Neuronal stem cell (in vitro differentiated cells): ENCODE measurements at regions not wholly inside any gene's neighbourhood (a gene's known extent, or its start where the extent isn't known, plus 50 kb on each side); places are given as distances from the start of the nearest gene placed in this dataset.
A peak's percentile ranks its signal among the peaks of the same experiment; 100 is the strongest.

Experiments used
- DNase-seq: peaks from one replicate; pipeline ENCODE4 v3.0.0-alpha.2; 2013; ENCODE audit warnings: low spot score
- H2AFZ ChIP-seq: one replicate; pipeline ENCODE4 v1.6.1; 2013; ENCODE audit warnings: mild to moderate bottlenecking, low read length, inconsistent platforms
- H2AK5ac ChIP-seq: 2 replicates; pipeline ENCODE4 v1.6.1; 2013; ENCODE audit warnings: low read depth, mild to moderate bottlenecking, inconsistent platforms, low read length, moderate library complexity, mixed read lengths
- H2BK120ac ChIP-seq: 2 replicates; pipeline ENCODE4 v1.6.1; 2013; ENCODE audit warnings: low read depth, mild to moderate bottlenecking, inconsistent platforms, low read length, moderate library complexity, mixed read lengths
- H2BK12ac ChIP-seq: one replicate; pipeline ENCODE4 v1.6.1; 2013; ENCODE audit warnings: low read length, inconsistent platforms
- H2BK15ac ChIP-seq: 2 replicates; pipeline ENCODE4 v1.6.1; 2013; ENCODE audit warnings: mild to moderate bottlenecking, low read length, inconsistent platforms, mixed read lengths
- H2BK5ac ChIP-seq: one replicate; pipeline ENCODE4 v1.6.1; 2013; ENCODE audit warnings: inconsistent platforms, mild to moderate bottlenecking, low read length, moderate library complexity
- H3K14ac ChIP-seq: one replicate; pipeline ENCODE4 v1.6.1; 2013; ENCODE audit warnings: low read length, inconsistent platforms
- H3K18ac ChIP-seq: 2 replicates; pipeline ENCODE4 v1.6.1; 2013; ENCODE audit warnings: low read length, inconsistent platforms
- H3K23ac ChIP-seq: 2 replicates; pipeline ENCODE4 v1.6.1; 2013; ENCODE audit warnings: low read depth, mild to moderate bottlenecking, mixed read lengths, low read length, inconsistent platforms; ENCODE audit not compliant: poor library complexity
- H3K27ac ChIP-seq: replicated peaks from 3 replicates; pipeline ENCODE4 v1.5.1; 2013; ENCODE audit warnings: low read length, inconsistent platforms
- H3K27me3 ChIP-seq, 3 experiments: 2 replicates each; pipeline ENCODE4 v1.6.1; 2013; ENCODE audit warnings: low read length in 3 of 3, mild to moderate bottlenecking in 2 of 3, inconsistent platforms in 1 of 3, low read depth in 1 of 3, mixed read lengths in 1 of 3, moderate library complexity in 1 of 3; ENCODE audit not compliant: control insufficient read depth in 3 of 3, insufficient read depth in 3 of 3
- H3K36me3 ChIP-seq, 2 donors: replicated peaks in 1 of 2; 2 replicates each; pipeline ENCODE4 v1.6.1; 2013; ENCODE audit warnings: low read length in 2 of 2; ENCODE audit not compliant: control insufficient read depth in 2 of 2, insufficient read depth in 2 of 2
- H3K4ac ChIP-seq: 2 replicates; pipeline ENCODE4 v1.6.1; 2013; ENCODE audit warnings: inconsistent platforms, mild to moderate bottlenecking, low read length, moderate library complexity
- H3K4me1 ChIP-seq, 2 donors: 1 replicate in 1 of 2; 2 replicates in 1 of 2; pipeline ENCODE4 v1.6.1; 2013; ENCODE audit warnings: low read length in 2 of 2, low read depth in 1 of 2; ENCODE audit not compliant: control insufficient read depth in 2 of 2, insufficient read depth in 1 of 2
- H3K4me2 ChIP-seq: one replicate; pipeline ENCODE4 v1.6.1; 2013; ENCODE audit warnings: mild to moderate bottlenecking, low read length, inconsistent platforms; ENCODE audit not compliant: insufficient read depth, poor library complexity, severe bottlenecking
- H3K4me3 ChIP-seq, 2 donors: 2 replicates each; pipeline ENCODE4 v1.5.1; 2013; ENCODE audit warnings: low read length in 2 of 2, mild to moderate bottlenecking in 2 of 2, inconsistent platforms in 1 of 2, moderate library complexity in 1 of 2
- H3K79me1 ChIP-seq: one replicate; pipeline ENCODE4 v1.6.1; 2013; ENCODE audit warnings: low read depth, mild to moderate bottlenecking, inconsistent platforms, low read length, moderate library complexity
- H3K9ac ChIP-seq: one replicate; pipeline ENCODE4 v1.6.1; 2013; ENCODE audit warnings: mild to moderate bottlenecking, low read depth, low read length, inconsistent platforms; ENCODE audit not compliant: poor library complexity
- H3K9me3 ChIP-seq, 2 donors: replicated peaks in 1 of 2; 2 replicates each; pipeline versions ENCODE3 to v1.6.1; 2013; ENCODE audit warnings: low read length in 2 of 2, mild to moderate bottlenecking in 2 of 2, inconsistent platforms in 1 of 2, low read depth in 1 of 2, mixed read lengths in 1 of 2, moderate library complexity in 1 of 2; ENCODE audit not compliant: control insufficient read depth in 2 of 2, insufficient read depth in 1 of 2
- H4K8ac ChIP-seq: one replicate; pipeline ENCODE4 v1.6.1; 2013; ENCODE audit warnings: low read depth, mild to moderate bottlenecking, inconsistent platforms, low read length, moderate library complexity
- H4K91ac ChIP-seq: one replicate; pipeline ENCODE4 v1.6.1; 2013; ENCODE audit warnings: low read length, low read depth, mild to moderate bottlenecking, inconsistent platforms; ENCODE audit not compliant: poor library complexity
- WGBS, 2 donors: extraction: QIAGEN DNeasy Blood & Tissue Kit; methylation state at CpG; one replicate each; pipeline ENCODE4 v1.1.7; 2013; ENCODE audit warnings: missing lambda C conversion rate in 2 of 2, mixed read lengths in 1 of 2; ENCODE audit not compliant: insufficient read length in 2 of 2, insufficient replicate concordance in 1 of 2; ENCODE audit errors: extremely low coverage in 2 of 2; 5-methylcytosine and 5-hydroxymethylcytosine counted together

- DNase-seq: no peak
- H3K36me3 ChIP-seq: no peaks in the 10 kb centered on the region
- H3K23ac ChIP-seq: no peak overlapping the region
- no peak overlapping the region for H2BK15ac ChIP-seq
- H3K4me1 ChIP-seq: no peaks in the 10 kb centered on the region
- H4K91ac ChIP-seq: no peak overlapping the region
- H3K9ac ChIP-seq: no peak overlapping the region
- H3K79me1 ChIP-seq: no peaks in the 10 kb centered on the region
- H3K4me3 ChIP-seq: no peak overlapping the region
- no peaks in the 10 kb centered on the region for H3K27me3 ChIP-seq
- no peak overlapping the region for H2BK12ac ChIP-seq
- H3K4me2 ChIP-seq: no peak overlapping the region
- no peak overlapping the region for H3K14ac ChIP-seq
- H3K27ac ChIP-seq: no peak overlapping the region
- H2AK5ac ChIP-seq: no peak overlapping the region
- no CpG with 5 or more reads among the region's 6 CpGs for WGBS, 2 donors
- H4K8ac ChIP-seq: no peak overlapping the region
- no peak overlapping the region for H2BK120ac ChIP-seq
- no peak overlapping the region for H3K18ac ChIP-seq
- no peak overlapping the region for H3K4ac ChIP-seq
- H2BK5ac ChIP-seq: no peak overlapping the region
- H3K9me3 ChIP-seq: peaks cover 0 to 1% of the 10 kb centered on the region in 2 donors
- H2AFZ ChIP-seq: no peak overlapping the region
Observed at GRCh38 chr10:130388746-130389145, 252.6 kb downstream of the GLRX3 start.

GRCh38 chr10:130389906-130390305, 253.7 kb downstream of the GLRX3 start:
- no peak overlapping the region for H3K14ac ChIP-seq
- H3K23ac ChIP-seq: no peak overlapping the region
- H2BK120ac ChIP-seq: no peak overlapping the region
- H2BK15ac ChIP-seq: no peak overlapping the region
- no peak for DNase-seq
- H3K27me3 ChIP-seq: no peaks in the 10 kb centered on the region
- no peak overlapping the region for H4K8ac ChIP-seq
- H3K79me1 ChIP-seq: no peaks in the 10 kb centered on the region
- no peak overlapping the region for H3K9ac ChIP-seq
- H2BK5ac ChIP-seq: peak overlapping the region; percentile 58
- no peak overlapping the region for H3K27ac ChIP-seq
- no CpG with 5 or more reads among the region's 5 CpGs for WGBS, 2 donors
- H3K36me3 ChIP-seq: no peaks in the 10 kb centered on the region
- no peak overlapping the region for H2AFZ ChIP-seq
- H3K4ac ChIP-seq: no peak overlapping the region
- H3K4me1 ChIP-seq: no peaks in the 10 kb centered on the region
- no peak overlapping the region for H3K4me3 ChIP-seq
- no peak overlapping the region for H3K4me2 ChIP-seq
- H2AK5ac ChIP-seq: no peak overlapping the region
- peaks cover 0 to 8% of the 10 kb centered on the region in 2 donors for H3K9me3 ChIP-seq
- peak overlapping the region; percentile 81 for H4K91ac ChIP-seq
- no peak overlapping the region for H2BK12ac ChIP-seq
- no peak overlapping the region for H3K18ac ChIP-seq

- DNase-seq: no peak
- Histone ChIP-seq H3K14ac (no peak overlapping the region), H2BK5ac (no peak overlapping the region), H2AFZ (no peak overlapping the region), H4K8ac (no peak overlapping the region), H4K91ac (no peak overlapping the region), H3K23ac (no peak overlapping the region), H3K9me3 (peaks cover 0 to 18% of the 10 kb centered on the region in 2 donors), H2BK15ac (no peak overlapping the region), H3K18ac (no peak overlapping the region), H3K79me1 (no peaks in the 10 kb centered on the region), H2BK120ac (no peak overlapping the region), H3K36me3 (no peaks in the 10 kb centered on the region), H3K27ac (no peak overlapping the region), H3K27me3 (no peaks in the 10 kb centered on the region), H3K4me2 (no peak overlapping the region), H3K4ac (no peak overlapping the region), H3K9ac (no peak overlapping the region), H3K4me1 (no peaks in the 10 kb centered on the region), H2AK5ac (no peak overlapping the region), H3K4me3 (no peak overlapping the region), H2BK12ac (no peak overlapping the region)
- no CpG with 5 or more reads among the region's 10 CpGs for WGBS, 2 donors
Observed at GRCh38 chr10:130392031-130392430, 255.8 kb downstream of the GLRX3 start.

- no CpG with 5 or more reads among the region's 4 CpGs for WGBS, 2 donors
- no peak for DNase-seq
- H2BK120ac ChIP-seq: no peak overlapping the region
Observed at GRCh38 chr10:130393342-130393741, 257.2 kb downstream of the GLRX3 start.

More at GRCh38 chr10:130393342-130393741, 257.2 kb downstream of the GLRX3 start:
- no peak overlapping the region for H4K8ac ChIP-seq
- H3K23ac ChIP-seq: no peak overlapping the region
- no peak overlapping the region for H3K9ac ChIP-seq
- H3K79me1 ChIP-seq: no peaks in the 10 kb centered on the region
- H4K91ac ChIP-seq: no peak overlapping the region
- H2AFZ ChIP-seq: no peak overlapping the region
- H3K4me1 ChIP-seq: no peaks in the 10 kb centered on the region
- no peak overlapping the region for H3K4ac ChIP-seq
- no peak overlapping the region for H3K14ac ChIP-seq
- no peak overlapping the region for H3K4me2 ChIP-seq
- peaks cover 0 to 18% of the 10 kb centered on the region in 2 donors for H3K9me3 ChIP-seq
- no peak overlapping the region for H3K18ac ChIP-seq
- no peak overlapping the region for H2BK5ac ChIP-seq
- no peak overlapping the region for H3K4me3 ChIP-seq
- H3K27me3 ChIP-seq: no peaks in the 10 kb centered on the region
- no peak overlapping the region for H3K27ac ChIP-seq
- no peak overlapping the region for H2BK15ac ChIP-seq
- H3K36me3 ChIP-seq: no peaks in the 10 kb centered on the region
- no peak overlapping the region for H2AK5ac ChIP-seq
- H2BK12ac ChIP-seq: no peak overlapping the region
